K562 (cell line): ENCODE measurements at regions not wholly inside any gene's neighbourhood (a gene's known extent, or its start where the extent isn't known, plus 50 kb on each side); places are given as distances from the start of the nearest gene placed in this dataset.

ENCODE experiments used
- ATAC-seq: fragments of 200-7000 bp; cut with Tn5 transposase; 3 replicates; pipeline ENCODE4 v1.9.1; 2020; ENCODE audit warnings: moderate library complexity
- BruUV-seq: library from RNA; stranded (reverse); fragments of 400-500 nt; replicated peaks from 2 replicates; lab custom pipeline; 2021; lab: Mats Ljungman, UMichigan
- CTCF ChIA-PET: fragments of 300-600 bp; formaldehyde crosslinking; extraction: SDS; loops from one replicate; lab custom pipeline; 2021; ENCODE audit warnings: low intra/inter-chr PET ratio; lab: Yijun Ruan, JAX
- POLR2A ChIA-PET: fragments of 300-600, 350-650 bp; sonication (Branson Sonifier 250); formaldehyde crosslinking; extraction: SDS; loops from one replicate; lab custom pipeline; 2021; ENCODE audit warnings: antibody characterized with exemption, inconsistent platforms; lab: Yijun Ruan, JAX
- DNase-seq, 4 experiments: peaks; one replicate each; pipeline versions ENCODE4 v3.0.0 to v3.0.0-alpha.2; 2011 to 2018; ENCODE audit warnings: low spot score in 3 of 4, mixed read lengths in 3 of 4; ENCODE audit errors: extremely low read depth in 1 of 4
- FAIRE-seq: peaks from 2 replicates; lab custom pipeline; 2011; peaks lifted over from hg19 to GRCh38; lab: Jason Lieb, UNC
- H2AFZ ChIP-seq: 2 replicates; pipeline ENCODE4 v1.6.0; 2011; ENCODE audit warnings: low read depth, low read length, control low read depth, inconsistent platforms
- H3K27ac ChIP-seq: fragments of 200-600 bp; 3 replicates; pipeline ENCODE4 v1.8.0; 2011; ENCODE audit warnings: low read depth, mild to moderate bottlenecking, control low read depth, inconsistent platforms, low read length, moderate library complexity, mixed read lengths; ENCODE audit errors: extremely low read depth
- H3K27me3 ChIP-seq, 2 experiments: fragments of 300-600 bp in 1 of 2; 2 replicates in 1 of 2; 3 replicates in 1 of 2; pipeline versions ENCODE4 v1.6.0 to v1.8.0; 2011; ENCODE audit warnings: inconsistent platforms in 2 of 2, low read length in 2 of 2, mild to moderate bottlenecking in 1 of 2, mixed read lengths in 1 of 2, moderate library complexity in 1 of 2; ENCODE audit not compliant: control insufficient read depth in 2 of 2, insufficient read depth in 2 of 2
- H3K36me3 ChIP-seq: fragments of 300-600 bp; 3 replicates; pipeline ENCODE4 v1.8.0; 2011; ENCODE audit warnings: mild to moderate bottlenecking, low read length, inconsistent platforms; ENCODE audit not compliant: control insufficient read depth, insufficient read depth
- H3K4me1 ChIP-seq, 2 experiments: fragments of 200-600 bp in 1 of 2; replicated peaks in 1 of 2; 2 replicates in 1 of 2; 3 replicates in 1 of 2; pipeline versions ENCODE4 v1.5.1 to v1.8.0; 2011; ENCODE audit warnings: inconsistent platforms in 2 of 2, low read length in 2 of 2, mild to moderate bottlenecking in 1 of 2, mixed read lengths in 1 of 2, moderate library complexity in 1 of 2; ENCODE audit not compliant: control insufficient read depth in 2 of 2, insufficient read depth in 2 of 2
- H3K4me2 ChIP-seq: 2 replicates; pipeline ENCODE4 v1.6.1; 2011; ENCODE audit warnings: low read length, control low read depth, inconsistent platforms, mixed read lengths; ENCODE audit not compliant: insufficient read depth
- H3K4me3 ChIP-seq: fragments of 200-600 bp; sonication (generic), shearing (Covaris generic); 2 replicates; pipeline ENCODE4 v1.5.1; 2016; ENCODE audit warnings: control low read depth, inconsistent platforms
- H3K79me2 ChIP-seq: fragments of 200-600 bp; 3 replicates; pipeline ENCODE4 v1.8.0; 2011; ENCODE audit warnings: low read length, inconsistent platforms; ENCODE audit not compliant: control insufficient read depth, insufficient read depth
- H3K9ac ChIP-seq, 2 experiments: 2 replicates each; pipeline versions ENCODE4 v1.6.0 to v1.6.1; 2011; ENCODE audit warnings: low read depth in 2 of 2, low read length in 2 of 2, control low read depth in 1 of 2, inconsistent platforms in 1 of 2, mild to moderate bottlenecking in 1 of 2, mixed read lengths in 1 of 2; ENCODE audit not compliant: insufficient read depth in 1 of 2
- H3K9me1 ChIP-seq: one replicate; pipeline ENCODE4 v1.6.0; 2011; ENCODE audit warnings: inconsistent platforms, mild to moderate bottlenecking, low read length, moderate library complexity; ENCODE audit not compliant: control insufficient read depth, insufficient read depth
- H3K9me3 ChIP-seq: replicated peaks from 2 replicates; pipeline ENCODE4 v1.5.1; 2011; ENCODE audit warnings: low read depth, low read length, inconsistent platforms; ENCODE audit not compliant: control insufficient read depth, insufficient read depth
- H4K20me1 ChIP-seq: replicated peaks from 2 replicates; pipeline ENCODE4 v1.6.1; 2011; ENCODE audit warnings: low read length, inconsistent platforms, mixed read lengths; ENCODE audit not compliant: control insufficient read depth, insufficient read depth
- CBX5 ChIP-seq: IDR thresholded peaks from 2 replicates; pipeline ENCODE4 v1.6.1; 2014; ENCODE audit warnings: low read depth, borderline replicate concordance
- MCM2 ChIP-seq: fragments of 450-650 bp; IDR thresholded peaks from 2 replicates; pipeline ENCODE4 v1.6.1; 2017; ENCODE audit warnings: low read depth, mild to moderate bottlenecking
- MYNN ChIP-seq, 2 experiments: sonication (generic); formaldehyde crosslinking in 1 of 2; IDR thresholded peaks; 2 replicates each; pipeline versions ENCODE4 v1.5.0 to v1.6.1; 2016 to 2020; ENCODE audit warnings: antibody characterized with exemption in 1 of 2, missing genetic modification reagents in 1 of 2
- RBM17 ChIP-seq: fragments of 200-400 bp; formaldehyde crosslinking; IDR thresholded peaks from 2 replicates; pipeline ENCODE4 v1.6.1; 2017; ENCODE audit warnings: low read depth, mild to moderate bottlenecking, low read length, borderline replicate concordance
- ZKSCAN1 ChIP-seq: fragments of 150-350 bp; IDR thresholded peaks from 2 replicates; pipeline ENCODE4 v1.6.1; 2016; ENCODE audit warnings: low read depth, low read length
- ZNF707 ChIP-seq: fragments of 250-450 bp; sonication (Bioruptor Pico); conservative IDR thresholded peaks from 2 replicates; pipeline ENCODE4 v1.8.0; 2022; ENCODE audit warnings: inconsistent platforms, mild to moderate bottlenecking, moderate library complexity
- WGBS: fragments of 100-300 bp; shearing (Covaris generic); methylation state at CpG from one replicate; pipeline ENCODE4 v1.1.6; 2016; ENCODE audit warnings: low coverage, mixed read lengths; ENCODE audit not compliant: insufficient coverage; ENCODE audit errors: missing lambda C conversion rate; 5-methylcytosine and 5-hydroxymethylcytosine counted together
- in situ Hi-C: fragments of 300-500 bp; cut with MboI; formaldehyde crosslinking; loops from 4 replicates; pipeline ENCODE4 v1.15.0; 2018; ENCODE audit warnings: inconsistent platforms, mixed read lengths
- intact Hi-C: fragments of 100-400 bp; cut with micrococcal nuclease; formaldehyde crosslinking; loops from 2 replicates; pipeline ENCODE4 v1.14.2; 2022
- TF ChIP-seq, protein P1 (sequence below): sonication (generic); formaldehyde crosslinking; IDR thresholded peaks from 2 replicates; pipeline ENCODE4 v1.9.0; 2022; ENCODE audit warnings: mild to moderate bottlenecking, missing genetic modification reagents
- TF ChIP-seq, protein P2 (sequence below): fragments of 150-350 bp; IDR thresholded peaks from 2 replicates; pipeline ENCODE4 v1.6.1; 2014; ENCODE audit warnings: low read depth, mild to moderate bottlenecking, low read length, borderline replicate concordance

DNA sequence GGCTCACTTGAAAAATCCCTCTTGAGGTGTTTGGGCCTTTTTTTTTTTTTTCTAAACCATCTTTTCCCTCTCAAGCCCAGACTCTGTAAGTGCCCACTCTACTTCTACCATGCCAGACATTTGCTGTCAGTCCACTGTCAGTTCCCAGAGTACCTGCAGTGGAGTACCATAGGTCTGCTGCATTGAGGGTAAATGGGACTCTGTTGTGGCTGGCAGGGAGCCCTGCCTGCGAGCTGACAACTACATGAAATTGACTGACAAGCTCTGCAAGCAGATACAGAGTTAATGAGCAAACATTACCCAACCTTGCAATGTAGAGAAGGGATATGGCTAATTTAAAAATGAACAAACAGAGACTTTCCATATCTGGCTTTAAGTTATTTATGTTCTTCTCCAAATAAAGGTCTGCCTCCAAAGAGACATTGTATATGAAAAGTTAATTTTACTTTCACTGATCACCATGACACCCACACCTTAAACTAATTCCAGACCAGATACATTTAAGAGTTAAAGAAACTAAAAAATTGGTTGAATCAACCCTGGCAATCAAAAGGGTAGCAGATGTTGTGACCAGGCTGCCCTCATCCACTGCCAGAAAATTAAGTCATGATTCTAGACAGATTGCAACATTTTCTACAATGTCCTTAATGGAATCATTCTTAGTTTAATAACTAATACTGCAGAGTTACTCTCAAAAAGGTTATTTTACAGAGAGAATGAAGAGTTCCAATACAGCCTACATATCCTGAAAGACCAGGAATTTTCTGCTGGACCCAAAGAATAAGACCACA, 100.4 kb upstream of the PAM start:
- Histone ChIP-seq H4K20me1 (no peaks in the 10 kb centered on the region), H3K4me2 (no peak overlapping the region), H3K9me3 (no peaks in the 10 kb centered on the region), H3K9ac (no peak overlapping the region), H3K4me1 (no peaks in the 10 kb centered on the region), H3K9me1 (no peaks in the 10 kb centered on the region), H3K27me3 (no peaks in the 10 kb centered on the region), H3K4me3 (no peak overlapping the region), H2AFZ (no peak overlapping the region), H3K79me2 (no peaks in the 10 kb centered on the region), H3K27ac (no peak overlapping the region), H3K36me3 (no peaks in the 10 kb centered on the region)
- 0% methylated on average over 1 of the region's 1 CpG for WGBS
- no peak for ATAC-seq
- in situ Hi-C loops: no loop called here
- no TSS peak for BruUV-seq
- intact Hi-C loops: no loop called here
- TF ChIP-seq, protein P1, sequence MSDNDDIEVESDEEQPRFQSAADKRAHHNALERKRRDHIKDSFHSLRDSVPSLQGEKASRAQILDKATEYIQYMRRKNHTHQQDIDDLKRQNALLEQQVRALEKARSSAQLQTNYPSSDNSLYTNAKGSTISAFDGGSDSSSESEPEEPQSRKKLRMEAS (CRISPR knock-in tag): no peak
- TF ChIP-seq, protein P2, sequence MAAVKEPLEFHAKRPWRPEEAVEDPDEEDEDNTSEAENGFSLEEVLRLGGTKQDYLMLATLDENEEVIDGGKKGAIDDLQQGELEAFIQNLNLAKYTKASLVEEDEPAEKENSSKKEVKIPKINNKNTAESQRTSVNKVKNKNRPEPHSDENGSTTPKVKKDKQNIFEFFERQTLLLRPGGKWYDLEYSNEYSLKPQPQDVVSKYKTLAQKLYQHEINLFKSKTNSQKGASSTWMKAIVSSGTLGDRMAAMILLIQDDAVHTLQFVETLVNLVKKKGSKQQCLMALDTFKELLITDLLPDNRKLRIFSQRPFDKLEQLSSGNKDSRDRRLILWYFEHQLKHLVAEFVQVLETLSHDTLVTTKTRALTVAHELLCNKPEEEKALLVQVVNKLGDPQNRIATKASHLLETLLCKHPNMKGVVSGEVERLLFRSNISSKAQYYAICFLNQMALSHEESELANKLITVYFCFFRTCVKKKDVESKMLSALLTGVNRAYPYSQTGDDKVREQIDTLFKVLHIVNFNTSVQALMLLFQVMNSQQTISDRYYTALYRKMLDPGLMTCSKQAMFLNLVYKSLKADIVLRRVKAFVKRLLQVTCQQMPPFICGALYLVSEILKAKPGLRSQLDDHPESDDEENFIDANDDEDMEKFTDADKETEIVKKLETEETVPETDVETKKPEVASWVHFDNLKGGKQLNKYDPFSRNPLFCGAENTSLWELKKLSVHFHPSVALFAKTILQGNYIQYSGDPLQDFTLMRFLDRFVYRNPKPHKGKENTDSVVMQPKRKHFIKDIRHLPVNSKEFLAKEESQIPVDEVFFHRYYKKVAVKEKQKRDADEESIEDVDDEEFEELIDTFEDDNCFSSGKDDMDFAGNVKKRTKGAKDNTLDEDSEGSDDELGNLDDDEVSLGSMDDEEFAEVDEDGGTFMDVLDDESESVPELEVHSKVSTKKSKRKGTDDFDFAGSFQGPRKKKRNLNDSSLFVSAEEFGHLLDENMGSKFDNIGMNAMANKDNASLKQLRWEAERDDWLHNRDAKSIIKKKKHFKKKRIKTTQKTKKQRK: no peak
- no peak for TF ChIP-seq ZKSCAN1
- TF ChIP-seq RBM17: no peak
- no peak for TF ChIP-seq CBX5
- no peak for TF ChIP-seq MCM2
- TF ChIP-seq MYNN (IDR thresholded peaks at IDR 0.05): no peak
- no peak for TF ChIP-seq MYNN (CRISPR knock-in tag; IDR thresholded peaks at IDR 0.05)
- TF ChIP-seq ZNF707: no peak
- FAIRE-seq: no peak
- no peak for DNase-seq
- POLR2A ChIA-PET: no interaction called here
- CTCF ChIA-PET: no interaction called here
